WTC11 (cell line): ENCODE measurements at regions not wholly inside any gene's neighbourhood (a gene's known extent, or its start where the extent isn't known, plus 50 kb on each side); places are given as distances from the start of the nearest gene placed in this dataset.

Experiments
- ATAC-seq: fragments of 200-7000 bp; cut with Tn5 transposase; 2 replicates; pipeline ENCODE4 v1.10.0; 2021; ENCODE audit warnings: mild to moderate bottlenecking, moderate library complexity
- CTCF ChIA-PET: fragments of 300-600 bp; sonication (Branson Sonifier 250); formaldehyde crosslinking; loops from one replicate; lab custom pipeline; 2021; ENCODE audit warnings: antibody characterized with exemption; lab: Charles Lee
- POLR2A ChIA-PET: fragments of 350-600 bp; sonication (Branson Sonifier 250); formaldehyde crosslinking; loops from one replicate; lab custom pipeline; 2021; ENCODE audit warnings: antibody characterized with exemption; lab: Charles Lee
- DNase-seq: peaks from one replicate; pipeline ENCODE4 v3.0.0; 2021; ENCODE audit warnings: low spot score
- H3K27ac Mint-ChIP-seq: 2 replicates; pipeline ENCODE4 v1.8.0; 2021; ENCODE audit warnings: mixed read lengths
- H3K27me3 Mint-ChIP-seq: 2 replicates; pipeline ENCODE4 v1.8.0; 2021; ENCODE audit warnings: low read depth, mild to moderate bottlenecking, moderate library complexity, mixed read lengths
- H3K36me3 Mint-ChIP-seq: 2 replicates; pipeline ENCODE4 v1.8.0; 2021; ENCODE audit warnings: mixed read lengths
- H3K4me1 Mint-ChIP-seq: 2 replicates; pipeline ENCODE4 v1.8.0; 2022; ENCODE audit warnings: mixed read lengths
- H3K4me3 Mint-ChIP-seq: 2 replicates; pipeline ENCODE4 v1.8.0; 2021; ENCODE audit warnings: mild to moderate bottlenecking, moderate library complexity, mixed read lengths
- H3K9me3 Mint-ChIP-seq: 2 replicates; pipeline ENCODE4 v1.8.0; 2021; ENCODE audit warnings: mixed read lengths
- ESRRA ChIP-seq: sonication (generic); formaldehyde crosslinking; IDR thresholded peaks from 2 replicates; pipeline ENCODE4 v1.8.1; 2022; ENCODE audit warnings: mild to moderate bottlenecking, missing genetic modification reagents, borderline replicate concordance
- GABPB1 ChIP-seq: sonication (generic); formaldehyde crosslinking; IDR thresholded peaks from 2 replicates; pipeline ENCODE4 v1.8.1; 2023; ENCODE audit warnings: mild to moderate bottlenecking, missing genetic modification reagents
- GRHL2 ChIP-seq: fragments of 250-450 bp; sonication (Bioruptor Pico); IDR thresholded peaks from 2 replicates; pipeline ENCODE4 v1.8.0; 2022; ENCODE audit warnings: mild to moderate bottlenecking, moderate library complexity; ENCODE audit not compliant: insufficient replicate concordance, severe bottlenecking
- IRF2 ChIP-seq: sonication (generic); formaldehyde crosslinking; IDR thresholded peaks from 2 replicates; pipeline ENCODE4 v1.8.0; 2022; ENCODE audit warnings: low read depth, missing genetic modification reagents, borderline replicate concordance
- JUN ChIP-seq: sonication (generic); formaldehyde crosslinking; IDR thresholded peaks from 2 replicates; pipeline ENCODE4 v1.8.0; 2023; ENCODE audit warnings: mild to moderate bottlenecking, missing genetic modification reagents
- MYBL2 ChIP-seq: sonication (generic); formaldehyde crosslinking; IDR thresholded peaks from 2 replicates; pipeline ENCODE4 v1.8.1; 2023; ENCODE audit warnings: mild to moderate bottlenecking, moderate library complexity, missing genetic modification reagents
- NR3C1 ChIP-seq: sonication (generic); formaldehyde crosslinking; conservative IDR thresholded peaks from 2 replicates; pipeline ENCODE4 v1.8.1; 2023; ENCODE audit warnings: low read depth, mild to moderate bottlenecking, missing genetic modification reagents
- TEAD4 ChIP-seq: sonication (generic); formaldehyde crosslinking; IDR thresholded peaks from 2 replicates; pipeline ENCODE4 v1.8.0; 2022; ENCODE audit warnings: mild to moderate bottlenecking, missing genetic modification reagents
- ZNF317 ChIP-seq: sonication (generic); formaldehyde crosslinking; IDR thresholded peaks from 2 replicates; pipeline ENCODE4 v1.8.1; 2023; ENCODE audit warnings: low read depth, mild to moderate bottlenecking, moderate library complexity, missing genetic modification reagents, borderline replicate concordance
- TF ChIP-seq, protein P1 (sequence below): fragments of 250-450 bp; sonication (Bioruptor Pico); IDR thresholded peaks from 2 replicates; pipeline ENCODE4 v2.1.2; 2022; ENCODE audit warnings: mild to moderate bottlenecking, moderate library complexity
- TF ChIP-seq, protein P2 (sequence below): sonication (generic); formaldehyde crosslinking; conservative IDR thresholded peaks from 2 replicates; pipeline ENCODE4 v1.8.1; 2022; ENCODE audit warnings: mild to moderate bottlenecking, missing genetic modification reagents
- TF ChIP-seq, protein P3 (sequence below): fragments of 250-450 bp; sonication (Bioruptor Pico); IDR thresholded peaks from 2 replicates; pipeline ENCODE4 v1.8.0; 2021; ENCODE audit warnings: mild to moderate bottlenecking
- TF ChIP-seq, protein P4 (sequence below): sonication (generic); formaldehyde crosslinking; IDR thresholded peaks from 2 replicates; pipeline ENCODE4 v1.8.1; 2023; ENCODE audit warnings: mild to moderate bottlenecking, missing genetic modification reagents
- TF ChIP-seq, protein P5 (sequence below): sonication (generic); formaldehyde crosslinking; IDR thresholded peaks from 2 replicates; pipeline ENCODE4 v1.8.1; 2023; ENCODE audit warnings: mild to moderate bottlenecking, missing genetic modification reagents
- TF ChIP-seq, protein P6 (sequence below): sonication (generic); formaldehyde crosslinking; IDR thresholded peaks from 2 replicates; pipeline ENCODE4 v1.8.1; 2022; ENCODE audit warnings: low read depth, mild to moderate bottlenecking, moderate library complexity, missing genetic modification reagents, borderline replicate concordance
- TF ChIP-seq, protein P7 (sequence below): sonication (generic); formaldehyde crosslinking; IDR thresholded peaks from 2 replicates; pipeline ENCODE4 v1.8.1; 2023; ENCODE audit warnings: mild to moderate bottlenecking, moderate library complexity, missing genetic modification reagents
- TF ChIP-seq, protein P8 (sequence below): sonication (generic); formaldehyde crosslinking; IDR thresholded peaks from 2 replicates; pipeline ENCODE4 v1.8.1; 2022; ENCODE audit warnings: missing genetic modification reagents, borderline replicate concordance

DNA sequence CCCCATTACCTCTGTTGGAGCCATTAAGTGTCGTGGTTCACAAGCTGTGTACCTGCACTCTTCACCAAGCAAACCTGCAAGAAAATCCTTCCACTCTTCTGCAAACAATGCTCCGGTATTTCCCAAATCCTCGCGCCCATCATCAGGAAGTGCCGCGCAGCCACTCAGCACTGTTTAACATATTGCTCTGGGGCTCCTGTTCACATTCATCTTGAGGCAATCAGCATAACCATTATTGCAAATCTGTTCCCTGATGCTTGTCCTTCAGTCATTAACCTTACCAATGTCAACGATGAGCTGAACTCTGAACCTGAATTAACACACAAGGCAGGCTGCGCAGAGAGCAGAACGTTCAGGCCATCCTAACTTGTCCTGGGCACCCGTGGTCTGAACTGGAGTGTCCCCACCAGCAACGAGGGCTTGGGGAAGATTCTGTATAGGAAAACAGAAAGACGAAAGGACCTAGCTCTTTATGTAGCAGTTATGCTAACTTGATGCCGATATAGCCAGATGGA lies 751.4 kb upstream of the AUTS2 start (continued):
- TF ChIP-seq ESRRA = no peak

DNA sequence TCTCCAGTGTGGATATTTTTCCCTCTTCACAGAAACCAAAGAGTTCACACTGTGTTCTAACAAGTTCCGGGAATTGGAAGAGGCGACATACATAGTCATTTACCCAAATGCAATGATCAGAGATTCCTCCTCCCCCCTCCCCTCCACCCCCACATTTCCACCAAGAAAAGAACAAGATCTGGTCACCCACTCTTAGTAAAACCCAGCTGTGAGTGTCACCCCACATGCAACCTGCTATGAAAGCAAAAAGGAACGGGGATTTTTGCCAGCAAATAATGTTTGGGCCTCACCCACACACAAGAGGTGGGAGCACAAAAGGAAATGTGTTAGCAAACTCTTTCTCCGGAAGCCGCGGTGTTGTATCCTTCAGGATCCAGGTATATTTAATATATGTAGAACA lies 745.0 kb upstream of the AUTS2 start:
- H3K36me3 Mint-ChIP-seq = no peaks in the 10 kb centered on the region
- ATAC-seq = no peak
- POLR2A ChIA-PET = no interaction called here
- TF ChIP-seq GRHL2 (CRISPR knock-in tag) (no peak), IRF2 (CRISPR knock-in tag) (no peak), GABPB1 (CRISPR knock-in tag) (no peak)
- TF ChIP-seq, protein P1, sequence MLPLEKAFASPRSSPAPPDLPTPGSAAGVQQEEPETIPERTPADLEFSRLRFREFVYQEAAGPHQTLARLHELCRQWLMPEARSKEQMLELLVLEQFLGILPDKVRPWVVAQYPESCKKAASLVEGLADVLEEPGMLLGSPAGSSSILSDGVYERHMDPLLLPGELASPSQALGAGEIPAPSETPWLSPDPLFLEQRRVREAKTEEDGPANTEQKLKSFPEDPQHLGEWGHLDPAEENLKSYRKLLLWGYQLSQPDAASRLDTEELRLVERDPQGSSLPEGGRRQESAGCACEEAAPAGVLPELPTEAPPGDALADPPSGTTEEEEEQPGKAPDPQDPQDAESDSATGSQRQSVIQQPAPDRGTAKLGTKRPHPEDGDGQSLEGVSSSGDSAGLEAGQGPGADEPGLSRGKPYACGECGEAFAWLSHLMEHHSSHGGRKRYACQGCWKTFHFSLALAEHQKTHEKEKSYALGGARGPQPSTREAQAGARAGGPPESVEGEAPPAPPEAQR = no peak
- H3K4me3 Mint-ChIP-seq = no peak overlapping the region
- no peak overlapping the region for H3K27ac Mint-ChIP-seq
- DNase-seq = no peak
- CTCF ChIA-PET = no interaction called here
- 0 out of 2 replicates have a peak, but pooled peaks cover 10% of the 10 kb centered on the region for H3K9me3 Mint-ChIP-seq
- peaks cover 8% of the 10 kb centered on the region; the same call in 1 of the 2 replicates for H3K4me1 Mint-ChIP-seq
- no peaks in the 10 kb centered on the region for H3K27me3 Mint-ChIP-seq

DNA sequence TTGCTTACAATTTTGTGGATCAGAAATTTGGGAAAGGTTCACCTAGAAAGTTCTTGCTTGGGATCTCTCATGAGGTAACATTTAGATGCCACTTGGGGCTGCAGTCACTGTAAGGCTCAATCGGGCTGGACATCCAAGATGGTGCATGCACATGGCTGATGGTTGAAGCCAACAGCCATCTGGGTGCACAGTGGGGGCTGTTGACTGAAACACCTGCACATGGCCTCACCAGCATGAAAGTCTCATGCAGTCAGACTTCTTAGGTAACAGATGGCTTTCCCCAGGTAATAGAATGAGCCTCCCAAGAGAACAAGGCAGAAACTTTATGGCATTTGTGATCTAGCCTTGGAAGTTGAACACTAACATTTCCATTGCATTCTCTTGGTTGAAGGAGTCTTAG lies 740.7 kb upstream of the AUTS2 start:
- POLR2A ChIA-PET = no interaction called here
- Mint-ChIP-seq H3K27ac (no peak overlapping the region), H3K4me1 (no peaks in the 10 kb centered on the region), H3K9me3 (0 out of 2 replicates have a peak, but pooled peaks cover 3% of the 10 kb centered on the region)
- CTCF ChIA-PET = no interaction called here
- no peak for ATAC-seq
- TF ChIP-seq NR3C1 (CRISPR knock-in tag) (no peak), JUN (CRISPR knock-in tag) (no peak), MYBL2 (no peak), TEAD4 (no peak), ESRRA (no peak), ZNF317 (CRISPR knock-in tag) (no peak)
- TF ChIP-seq, protein P2, sequence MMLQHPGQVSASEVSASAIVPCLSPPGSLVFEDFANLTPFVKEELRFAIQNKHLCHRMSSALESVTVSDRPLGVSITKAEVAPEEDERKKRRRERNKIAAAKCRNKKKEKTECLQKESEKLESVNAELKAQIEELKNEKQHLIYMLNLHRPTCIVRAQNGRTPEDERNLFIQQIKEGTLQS (CRISPR knock-in tag) = no peak
- TF ChIP-seq, protein P3, sequence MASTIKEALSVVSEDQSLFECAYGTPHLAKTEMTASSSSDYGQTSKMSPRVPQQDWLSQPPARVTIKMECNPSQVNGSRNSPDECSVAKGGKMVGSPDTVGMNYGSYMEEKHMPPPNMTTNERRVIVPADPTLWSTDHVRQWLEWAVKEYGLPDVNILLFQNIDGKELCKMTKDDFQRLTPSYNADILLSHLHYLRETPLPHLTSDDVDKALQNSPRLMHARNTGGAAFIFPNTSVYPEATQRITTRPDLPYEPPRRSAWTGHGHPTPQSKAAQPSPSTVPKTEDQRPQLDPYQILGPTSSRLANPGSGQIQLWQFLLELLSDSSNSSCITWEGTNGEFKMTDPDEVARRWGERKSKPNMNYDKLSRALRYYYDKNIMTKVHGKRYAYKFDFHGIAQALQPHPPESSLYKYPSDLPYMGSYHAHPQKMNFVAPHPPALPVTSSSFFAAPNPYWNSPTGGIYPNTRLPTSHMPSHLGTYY = no peak
- TF ChIP-seq, protein P4, sequence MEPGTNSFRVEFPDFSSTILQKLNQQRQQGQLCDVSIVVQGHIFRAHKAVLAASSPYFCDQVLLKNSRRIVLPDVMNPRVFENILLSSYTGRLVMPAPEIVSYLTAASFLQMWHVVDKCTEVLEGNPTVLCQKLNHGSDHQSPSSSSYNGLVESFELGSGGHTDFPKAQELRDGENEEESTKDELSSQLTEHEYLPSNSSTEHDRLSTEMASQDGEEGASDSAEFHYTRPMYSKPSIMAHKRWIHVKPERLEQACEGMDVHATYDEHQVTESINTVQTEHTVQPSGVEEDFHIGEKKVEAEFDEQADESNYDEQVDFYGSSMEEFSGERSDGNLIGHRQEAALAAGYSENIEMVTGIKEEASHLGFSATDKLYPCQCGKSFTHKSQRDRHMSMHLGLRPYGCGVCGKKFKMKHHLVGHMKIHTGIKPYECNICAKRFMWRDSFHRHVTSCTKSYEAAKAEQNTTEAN (CRISPR knock-in tag) = no peak
- TF ChIP-seq, protein P5, sequence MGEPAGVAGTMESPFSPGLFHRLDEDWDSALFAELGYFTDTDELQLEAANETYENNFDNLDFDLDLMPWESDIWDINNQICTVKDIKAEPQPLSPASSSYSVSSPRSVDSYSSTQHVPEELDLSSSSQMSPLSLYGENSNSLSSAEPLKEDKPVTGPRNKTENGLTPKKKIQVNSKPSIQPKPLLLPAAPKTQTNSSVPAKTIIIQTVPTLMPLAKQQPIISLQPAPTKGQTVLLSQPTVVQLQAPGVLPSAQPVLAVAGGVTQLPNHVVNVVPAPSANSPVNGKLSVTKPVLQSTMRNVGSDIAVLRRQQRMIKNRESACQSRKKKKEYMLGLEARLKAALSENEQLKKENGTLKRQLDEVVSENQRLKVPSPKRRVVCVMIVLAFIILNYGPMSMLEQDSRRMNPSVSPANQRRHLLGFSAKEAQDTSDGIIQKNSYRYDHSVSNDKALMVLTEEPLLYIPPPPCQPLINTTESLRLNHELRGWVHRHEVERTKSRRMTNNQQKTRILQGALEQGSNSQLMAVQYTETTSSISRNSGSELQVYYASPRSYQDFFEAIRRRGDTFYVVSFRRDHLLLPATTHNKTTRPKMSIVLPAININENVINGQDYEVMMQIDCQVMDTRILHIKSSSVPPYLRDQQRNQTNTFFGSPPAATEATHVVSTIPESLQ = no peak
- TF ChIP-seq, protein P6, sequence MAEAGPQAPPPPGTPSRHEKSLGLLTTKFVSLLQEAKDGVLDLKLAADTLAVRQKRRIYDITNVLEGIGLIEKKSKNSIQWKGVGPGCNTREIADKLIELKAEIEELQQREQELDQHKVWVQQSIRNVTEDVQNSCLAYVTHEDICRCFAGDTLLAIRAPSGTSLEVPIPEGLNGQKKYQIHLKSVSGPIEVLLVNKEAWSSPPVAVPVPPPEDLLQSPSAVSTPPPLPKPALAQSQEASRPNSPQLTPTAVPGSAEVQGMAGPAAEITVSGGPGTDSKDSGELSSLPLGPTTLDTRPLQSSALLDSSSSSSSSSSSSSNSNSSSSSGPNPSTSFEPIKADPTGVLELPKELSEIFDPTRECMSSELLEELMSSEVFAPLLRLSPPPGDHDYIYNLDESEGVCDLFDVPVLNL = no peak
- TF ChIP-seq, protein P7, sequence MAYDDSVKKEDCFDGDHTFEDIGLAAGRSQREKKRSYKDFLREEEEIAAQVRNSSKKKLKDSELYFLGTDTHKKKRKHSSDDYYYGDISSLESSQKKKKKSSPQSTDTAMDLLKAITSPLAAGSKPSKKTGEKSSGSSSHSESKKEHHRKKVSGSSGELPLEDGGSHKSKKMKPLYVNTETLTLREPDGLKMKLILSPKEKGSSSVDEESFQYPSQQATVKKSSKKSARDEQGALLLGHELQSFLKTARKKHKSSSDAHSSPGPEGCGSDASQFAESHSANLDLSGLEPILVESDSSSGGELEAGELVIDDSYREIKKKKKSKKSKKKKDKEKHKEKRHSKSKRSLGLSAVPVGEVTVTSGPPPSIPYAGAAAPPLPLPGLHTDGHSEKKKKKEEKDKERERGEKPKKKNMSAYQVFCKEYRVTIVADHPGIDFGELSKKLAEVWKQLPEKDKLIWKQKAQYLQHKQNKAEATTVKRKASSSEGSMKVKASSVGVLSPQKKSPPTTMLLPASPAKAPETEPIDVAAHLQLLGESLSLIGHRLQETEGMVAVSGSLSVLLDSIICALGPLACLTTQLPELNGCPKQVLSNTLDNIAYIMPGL = no peak
- TF ChIP-seq, protein P8, sequence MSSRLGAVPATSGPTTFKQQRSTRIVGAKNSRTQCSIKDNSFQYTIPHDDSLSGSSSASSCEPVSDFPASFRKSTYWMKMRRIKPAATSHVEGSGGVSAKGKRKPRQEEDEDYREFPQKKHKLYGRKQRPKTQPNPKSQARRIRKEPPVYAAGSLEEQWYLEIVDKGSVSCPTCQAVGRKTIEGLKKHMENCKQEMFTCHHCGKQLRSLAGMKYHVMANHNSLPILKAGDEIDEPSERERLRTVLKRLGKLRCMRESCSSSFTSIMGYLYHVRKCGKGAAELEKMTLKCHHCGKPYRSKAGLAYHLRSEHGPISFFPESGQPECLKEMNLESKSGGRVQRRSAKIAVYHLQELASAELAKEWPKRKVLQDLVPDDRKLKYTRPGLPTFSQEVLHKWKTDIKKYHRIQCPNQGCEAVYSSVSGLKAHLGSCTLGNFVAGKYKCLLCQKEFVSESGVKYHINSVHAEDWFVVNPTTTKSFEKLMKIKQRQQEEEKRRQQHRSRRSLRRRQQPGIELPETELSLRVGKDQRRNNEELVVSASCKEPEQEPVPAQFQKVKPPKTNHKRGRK (CRISPR knock-in tag) = no peak
- TF ChIP-seq, all 79 proteins: peak for 0
- no peak for DNase-seq
- Mint-ChIP-seq H3K4me3 (no peak overlapping the region), H3K27me3 (no peaks in the 10 kb centered on the region; the same call in 1 of the 2 replicates), H3K36me3 (no peaks in the 10 kb centered on the region)
